Neuronal stem cell (in vitro differentiated cells): ENCODE measurements at regions not wholly inside any gene's neighbourhood (a gene's known extent, or its start where the extent isn't known, plus 50 kb on each side); places are given as distances from the start of the nearest gene placed in this dataset.

Experiments used
- DNase-seq: peaks from one replicate; pipeline ENCODE4 v3.0.0-alpha.2; 2013; ENCODE audit warnings: low spot score
- H2AFZ ChIP-seq: one replicate; pipeline ENCODE4 v1.6.1; 2013; ENCODE audit warnings: mild to moderate bottlenecking, low read length, inconsistent platforms
- H2AK5ac ChIP-seq: 2 replicates; pipeline ENCODE4 v1.6.1; 2013; ENCODE audit warnings: low read depth, mild to moderate bottlenecking, inconsistent platforms, low read length, moderate library complexity, mixed read lengths
- H2BK120ac ChIP-seq: 2 replicates; pipeline ENCODE4 v1.6.1; 2013; ENCODE audit warnings: low read depth, mild to moderate bottlenecking, inconsistent platforms, low read length, moderate library complexity, mixed read lengths
- H2BK12ac ChIP-seq: one replicate; pipeline ENCODE4 v1.6.1; 2013; ENCODE audit warnings: low read length, inconsistent platforms
- H2BK15ac ChIP-seq: 2 replicates; pipeline ENCODE4 v1.6.1; 2013; ENCODE audit warnings: mild to moderate bottlenecking, low read length, inconsistent platforms, mixed read lengths
- H2BK5ac ChIP-seq: one replicate; pipeline ENCODE4 v1.6.1; 2013; ENCODE audit warnings: inconsistent platforms, mild to moderate bottlenecking, low read length, moderate library complexity
- H3K14ac ChIP-seq: one replicate; pipeline ENCODE4 v1.6.1; 2013; ENCODE audit warnings: low read length, inconsistent platforms
- H3K18ac ChIP-seq: 2 replicates; pipeline ENCODE4 v1.6.1; 2013; ENCODE audit warnings: low read length, inconsistent platforms
- H3K23ac ChIP-seq: 2 replicates; pipeline ENCODE4 v1.6.1; 2013; ENCODE audit warnings: low read depth, mild to moderate bottlenecking, mixed read lengths, low read length, inconsistent platforms; ENCODE audit not compliant: poor library complexity
- H3K27ac ChIP-seq: replicated peaks from 3 replicates; pipeline ENCODE4 v1.5.1; 2013; ENCODE audit warnings: low read length, inconsistent platforms
- H3K27me3 ChIP-seq, 3 experiments: 2 replicates each; pipeline ENCODE4 v1.6.1; 2013; ENCODE audit warnings: low read length in 3 of 3, mild to moderate bottlenecking in 2 of 3, inconsistent platforms in 1 of 3, low read depth in 1 of 3, mixed read lengths in 1 of 3, moderate library complexity in 1 of 3; ENCODE audit not compliant: control insufficient read depth in 3 of 3, insufficient read depth in 3 of 3
- H3K36me3 ChIP-seq, 2 donors: replicated peaks in 1 of 2; 2 replicates each; pipeline ENCODE4 v1.6.1; 2013; ENCODE audit warnings: low read length in 2 of 2; ENCODE audit not compliant: control insufficient read depth in 2 of 2, insufficient read depth in 2 of 2
- H3K4ac ChIP-seq: 2 replicates; pipeline ENCODE4 v1.6.1; 2013; ENCODE audit warnings: inconsistent platforms, mild to moderate bottlenecking, low read length, moderate library complexity
- H3K4me1 ChIP-seq, 2 donors: 1 replicate in 1 of 2; 2 replicates in 1 of 2; pipeline ENCODE4 v1.6.1; 2013; ENCODE audit warnings: low read length in 2 of 2, low read depth in 1 of 2; ENCODE audit not compliant: control insufficient read depth in 2 of 2, insufficient read depth in 1 of 2
- H3K4me2 ChIP-seq: one replicate; pipeline ENCODE4 v1.6.1; 2013; ENCODE audit warnings: mild to moderate bottlenecking, low read length, inconsistent platforms; ENCODE audit not compliant: insufficient read depth, poor library complexity, severe bottlenecking
- H3K4me3 ChIP-seq, 2 donors: 2 replicates each; pipeline ENCODE4 v1.5.1; 2013; ENCODE audit warnings: low read length in 2 of 2, mild to moderate bottlenecking in 2 of 2, inconsistent platforms in 1 of 2, moderate library complexity in 1 of 2
- H3K79me1 ChIP-seq: one replicate; pipeline ENCODE4 v1.6.1; 2013; ENCODE audit warnings: low read depth, mild to moderate bottlenecking, inconsistent platforms, low read length, moderate library complexity
- H3K9ac ChIP-seq: one replicate; pipeline ENCODE4 v1.6.1; 2013; ENCODE audit warnings: mild to moderate bottlenecking, low read depth, low read length, inconsistent platforms; ENCODE audit not compliant: poor library complexity
- H3K9me3 ChIP-seq, 2 donors: replicated peaks in 1 of 2; 2 replicates each; pipeline versions ENCODE3 to v1.6.1; 2013; ENCODE audit warnings: low read length in 2 of 2, mild to moderate bottlenecking in 2 of 2, inconsistent platforms in 1 of 2, low read depth in 1 of 2, mixed read lengths in 1 of 2, moderate library complexity in 1 of 2; ENCODE audit not compliant: control insufficient read depth in 2 of 2, insufficient read depth in 1 of 2
- H4K8ac ChIP-seq: one replicate; pipeline ENCODE4 v1.6.1; 2013; ENCODE audit warnings: low read depth, mild to moderate bottlenecking, inconsistent platforms, low read length, moderate library complexity
- H4K91ac ChIP-seq: one replicate; pipeline ENCODE4 v1.6.1; 2013; ENCODE audit warnings: low read length, low read depth, mild to moderate bottlenecking, inconsistent platforms; ENCODE audit not compliant: poor library complexity
- WGBS, 2 donors: extraction: QIAGEN DNeasy Blood & Tissue Kit; methylation state at CpG; one replicate each; pipeline ENCODE4 v1.1.7; 2013; ENCODE audit warnings: missing lambda C conversion rate in 2 of 2, mixed read lengths in 1 of 2; ENCODE audit not compliant: insufficient read length in 2 of 2, insufficient replicate concordance in 1 of 2; ENCODE audit errors: extremely low coverage in 2 of 2; 5-methylcytosine and 5-hydroxymethylcytosine counted together

- H2AK5ac ChIP-seq, result no peak overlapping the region
- no peak overlapping the region for H2AFZ ChIP-seq
- peaks cover 0 to 5% of the 10 kb centered on the region in 2 donors for H3K4me1 ChIP-seq
- H3K79me1 ChIP-seq, result no peaks in the 10 kb centered on the region
- no peak overlapping the region for H4K91ac ChIP-seq
- DNase-seq, result no peak
- no peaks in the 10 kb centered on the region for H3K27me3 ChIP-seq
- no peak overlapping the region for H3K23ac ChIP-seq
- H2BK120ac ChIP-seq, result no peak overlapping the region
- H4K8ac ChIP-seq, result no peak overlapping the region
- H3K4me2 ChIP-seq, result no peak overlapping the region
- no peak overlapping the region for H3K9ac ChIP-seq
- H3K4ac ChIP-seq, result no peak overlapping the region
- H3K27ac ChIP-seq, result no peak overlapping the region
- H2BK12ac ChIP-seq, result no peak overlapping the region
- H2BK5ac ChIP-seq, result no peak overlapping the region
- WGBS, 2 donors, result no CpG with 5 or more reads among the region's 5 CpGs
- H3K36me3 ChIP-seq, result no peaks in the 10 kb centered on the region
- H3K9me3 ChIP-seq, result no peaks in the 10 kb centered on the region
- H3K14ac ChIP-seq, result no peak overlapping the region
- peak overlapping the region in 1 of 2 donors; percentile 2 for H3K4me3 ChIP-seq
- H2BK15ac ChIP-seq, result no peak overlapping the region
- no peak overlapping the region for H3K18ac ChIP-seq
Observed at GRCh38 chr7:132004529-132004928, 448.1 kb upstream of the PODXL start.

GRCh38 chr7:132002343-132002968 is 446.0 kb upstream of the PODXL start:
- Histone ChIP-seq H4K91ac (no peak overlapping the region), H3K23ac (no peak overlapping the region), H2AFZ (no peak overlapping the region), H3K36me3 (no peaks in the 10 kb centered on the region), H4K8ac (no peak overlapping the region), H2BK120ac (no peak overlapping the region), H3K79me1 (no peaks in the 10 kb centered on the region), H3K27ac (no peak overlapping the region), H3K9ac (no peak overlapping the region), H3K27me3 (no peaks in the 10 kb centered on the region), H3K4me3 (no peak overlapping the region), H3K4ac (no peak overlapping the region), H3K9me3 (no peaks in the 10 kb centered on the region), H2AK5ac (no peak overlapping the region), H3K4me2 (no peak overlapping the region), H2BK12ac (no peak overlapping the region), H2BK15ac (no peak overlapping the region), H3K18ac (no peak overlapping the region), H2BK5ac (no peak overlapping the region), H3K4me1 (peaks cover 0 to 5% of the 10 kb centered on the region in 2 donors), H3K14ac (no peak overlapping the region)
- WGBS, 2 donors, result no CpG with 5 or more reads among the region's 3 CpGs
- DNase-seq, result no peak

GRCh38 chr7:132001146-132001545 is 444.7 kb upstream of the PODXL start:
- H3K23ac ChIP-seq, result no peak overlapping the region
- no peak overlapping the region for H2BK120ac ChIP-seq
- no peak overlapping the region for H4K8ac ChIP-seq
- H3K9ac ChIP-seq, result peak overlapping the region; percentile 55
- H2AFZ ChIP-seq, result no peak overlapping the region
- H2AK5ac ChIP-seq, result no peak overlapping the region
- H3K14ac ChIP-seq, result no peak overlapping the region
- no peak overlapping the region for H3K27ac ChIP-seq
- no peak overlapping the region for H4K91ac ChIP-seq
- no peak overlapping the region for H2BK5ac ChIP-seq
- no peak overlapping the region for H2BK15ac ChIP-seq
- DNase-seq, result no peak
- H3K4me1 ChIP-seq, result peaks cover 0 to 5% of the 10 kb centered on the region in 2 donors
- H2BK12ac ChIP-seq, result no peak overlapping the region
- H3K36me3 ChIP-seq, result no peaks in the 10 kb centered on the region
- H3K18ac ChIP-seq, result peak overlapping the region; percentile 50
- peaks cover 0 to 4% (median 0%) of the 10 kb centered on the region in 3 experiments for H3K27me3 ChIP-seq
- no peak overlapping the region for H3K4ac ChIP-seq
- no CpG with 5 or more reads among the region's 2 CpGs for WGBS, 2 donors
- H3K4me3 ChIP-seq, result no peak overlapping the region
- no peak overlapping the region for H3K4me2 ChIP-seq
- no peaks in the 10 kb centered on the region for H3K79me1 ChIP-seq
- H3K9me3 ChIP-seq, result no peaks in the 10 kb centered on the region

- Histone ChIP-seq H3K9me3 (no peaks in the 10 kb centered on the region), H3K4me3 (no peak overlapping the region)
- no CpG with 5 or more reads among the region's 4 CpGs for WGBS, 2 donors
Observed at GRCh38 chr7:131999193-131999592, 442.8 kb upstream of the PODXL start.

More at GRCh38 chr7:131999193-131999592, 442.8 kb upstream of the PODXL start:
- Histone ChIP-seq H3K4ac (no peak overlapping the region), H2BK15ac (no peak overlapping the region), H3K14ac (no peak overlapping the region), H3K18ac (no peak overlapping the region), H3K27ac (no peak overlapping the region), H3K4me1 (peaks cover 0 to 5% of the 10 kb centered on the region in 2 donors), H3K23ac (no peak overlapping the region), H3K79me1 (no peaks in the 10 kb centered on the region), H2BK120ac (no peak overlapping the region), H2AK5ac (no peak overlapping the region), H4K8ac (no peak overlapping the region), H3K9ac (no peak overlapping the region), H3K27me3 (peaks cover 0 to 4% (median 0%) of the 10 kb centered on the region in 3 experiments), H4K91ac (no peak overlapping the region), H3K4me2 (no peak overlapping the region), H2BK12ac (no peak overlapping the region), H2AFZ (no peak overlapping the region), H3K36me3 (no peaks in the 10 kb centered on the region), H2BK5ac (no peak overlapping the region)
- no peak for DNase-seq
